Epithelial cell of proximal tubule (primary cell): ENCODE measurements at regions not wholly inside any gene's neighbourhood (a gene's known extent, or its start where the extent isn't known, plus 50 kb on each side); places are given as distances from the start of the nearest gene placed in this dataset.

Source experiments
- DNase-seq: peaks from one replicate; pipeline ENCODE4 v3.0.0-alpha.2; 2011; ENCODE audit warnings: low read depth
- H3K4me3 ChIP-seq: 2 replicates; pipeline ENCODE4 v1.5.1; 2011; ENCODE audit warnings: low read depth, mild to moderate bottlenecking, low read length
- CTCF ChIP-seq: conservative IDR thresholded peaks from 2 replicates; pipeline ENCODE4 v1.5.1; 2012; ENCODE audit warnings: low read depth, mild to moderate bottlenecking, low read length

GRCh38 chr7:81209059-81209458, 290.2 kb upstream of the SEMA3C start:
- H3K4me3 ChIP-seq: no peak overlapping the region
- TF ChIP-seq CTCF: no peak
- DNase-seq: no peak

- no peak for TF ChIP-seq CTCF
- DNase-seq: no peak
- no peak overlapping the region for H3K4me3 ChIP-seq
These were observed 288.9 kb upstream of the SEMA3C start for GRCh38 chr7:81207801-81208200.

GRCh38 chr7:81206667-81207360, 288.0 kb upstream of the SEMA3C start:
- TF ChIP-seq CTCF: no peak
- no peak overlapping the region for H3K4me3 ChIP-seq
- no peak for DNase-seq

- no peak overlapping the region for H3K4me3 ChIP-seq
- no peak for TF ChIP-seq CTCF
- DNase-seq: no peak
These were observed 287.4 kb upstream of the SEMA3C start for GRCh38 chr7:81206217-81206616.

GRCh38 chr7:81201188-81201587, 282.3 kb upstream of the SEMA3C start:
- no peak for TF ChIP-seq CTCF
- no peak for DNase-seq
- no peak overlapping the region for H3K4me3 ChIP-seq

- no peak for TF ChIP-seq CTCF
- H3K4me3 ChIP-seq: no peak overlapping the region
These were observed 279.9 kb upstream of the SEMA3C start for GRCh38 chr7:81198766-81199165.

GRCh38 chr7:81197266-81197665, 278.4 kb upstream of the SEMA3C start:
- TF ChIP-seq CTCF: no peak
- H3K4me3 ChIP-seq: no peak overlapping the region
- no peak for DNase-seq

More at GRCh38 chr7:81198766-81199165, 279.9 kb upstream of the SEMA3C start:
- DNase-seq: no peak
